ENCODE measurements at regions not wholly inside any gene's neighbourhood (a gene's known extent, or its start where the extent isn't known, plus 50 kb on each side); places are given as distances from the start of the nearest gene placed in this dataset.

DNA sequence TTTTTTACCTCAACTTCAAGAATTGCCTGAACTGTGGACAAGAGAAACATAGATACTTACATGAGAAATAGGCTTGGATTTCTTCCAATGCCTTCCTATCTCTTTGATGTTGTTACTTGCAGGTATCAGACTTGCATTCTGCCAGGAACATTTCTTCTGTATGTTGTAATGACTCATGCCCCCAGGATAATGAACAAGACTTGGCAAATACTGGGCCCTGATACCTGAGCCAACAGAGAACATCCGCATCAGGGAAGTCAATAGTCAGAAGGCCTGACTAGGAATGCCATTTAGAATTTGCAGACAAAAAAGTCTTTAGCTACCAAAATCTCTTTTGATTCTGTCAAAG lies 273.7 kb upstream of the KIRREL3 start:
- no peak overlapping the region for H3K27ac ChIP-seq
- TF ChIP-seq, protein P1, sequence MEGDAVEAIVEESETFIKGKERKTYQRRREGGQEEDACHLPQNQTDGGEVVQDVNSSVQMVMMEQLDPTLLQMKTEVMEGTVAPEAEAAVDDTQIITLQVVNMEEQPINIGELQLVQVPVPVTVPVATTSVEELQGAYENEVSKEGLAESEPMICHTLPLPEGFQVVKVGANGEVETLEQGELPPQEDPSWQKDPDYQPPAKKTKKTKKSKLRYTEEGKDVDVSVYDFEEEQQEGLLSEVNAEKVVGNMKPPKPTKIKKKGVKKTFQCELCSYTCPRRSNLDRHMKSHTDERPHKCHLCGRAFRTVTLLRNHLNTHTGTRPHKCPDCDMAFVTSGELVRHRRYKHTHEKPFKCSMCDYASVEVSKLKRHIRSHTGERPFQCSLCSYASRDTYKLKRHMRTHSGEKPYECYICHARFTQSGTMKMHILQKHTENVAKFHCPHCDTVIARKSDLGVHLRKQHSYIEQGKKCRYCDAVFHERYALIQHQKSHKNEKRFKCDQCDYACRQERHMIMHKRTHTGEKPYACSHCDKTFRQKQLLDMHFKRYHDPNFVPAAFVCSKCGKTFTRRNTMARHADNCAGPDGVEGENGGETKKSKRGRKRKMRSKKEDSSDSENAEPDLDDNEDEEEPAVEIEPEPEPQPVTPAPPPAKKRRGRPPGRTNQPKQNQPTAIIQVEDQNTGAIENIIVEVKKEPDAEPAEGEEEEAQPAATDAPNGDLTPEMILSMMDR (IDR thresholded peaks at IDR 0.05), result no peak
- H3K27me3 ChIP-seq, result no peaks in the 10 kb centered on the region
- H3K4me1 ChIP-seq, result no peaks in the 10 kb centered on the region
- H3K4me3 ChIP-seq, result no peak overlapping the region
- no peak for DNase-seq (ENCODE audit: low spot score)
- H3K9me3 ChIP-seq, result no peaks in the 10 kb centered on the region
- H3K36me3 ChIP-seq, result no peaks in the 10 kb centered on the region

DNA sequence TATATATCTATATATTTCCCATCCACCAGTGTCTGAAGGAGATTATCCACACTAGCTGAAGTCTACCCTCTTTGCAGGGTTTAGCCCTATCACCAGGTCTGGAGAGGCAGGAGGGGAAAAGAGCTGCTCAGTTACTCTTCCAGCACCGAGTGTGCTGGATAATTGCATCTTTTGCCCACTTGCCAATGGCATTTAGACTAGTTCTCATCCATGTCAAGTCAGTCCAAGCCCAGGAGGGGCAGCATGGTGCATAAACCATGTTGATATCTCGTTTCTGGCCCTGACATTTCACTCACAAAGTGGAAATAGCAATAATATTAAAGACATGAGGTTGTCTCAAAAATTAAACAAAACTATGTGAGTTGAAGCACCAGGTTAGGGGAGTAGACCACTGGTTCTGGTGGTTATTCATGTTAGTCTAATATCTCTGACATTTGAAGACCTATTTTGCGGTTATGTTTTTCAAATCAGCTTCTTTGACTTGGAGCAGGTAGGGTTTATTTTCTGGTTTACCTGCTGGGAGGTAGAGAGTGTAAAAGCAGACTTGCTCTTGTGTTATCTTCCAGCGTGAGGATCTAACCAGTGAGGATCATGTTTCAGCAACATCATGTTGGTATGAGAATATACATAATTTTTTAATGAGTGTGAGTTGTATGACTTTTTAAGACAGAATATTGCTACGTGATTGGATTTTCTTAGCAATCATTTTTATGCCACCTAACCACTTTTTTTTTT lies 273.2 kb upstream of the KIRREL3 start:
- Histone ChIP-seq H3K36me3 (no peaks in the 10 kb centered on the region), H3K27me3 (no peaks in the 10 kb centered on the region), H3K27ac (no peak overlapping the region), H3K4me1 (no peaks in the 10 kb centered on the region), H3K4me3 (no peak overlapping the region), H3K9me3 (no peaks in the 10 kb centered on the region)
- DNase-seq (ENCODE audit: low spot score), result no peak
- TF ChIP-seq, protein P1 (IDR thresholded peaks at IDR 0.05), result no peak

DNA sequence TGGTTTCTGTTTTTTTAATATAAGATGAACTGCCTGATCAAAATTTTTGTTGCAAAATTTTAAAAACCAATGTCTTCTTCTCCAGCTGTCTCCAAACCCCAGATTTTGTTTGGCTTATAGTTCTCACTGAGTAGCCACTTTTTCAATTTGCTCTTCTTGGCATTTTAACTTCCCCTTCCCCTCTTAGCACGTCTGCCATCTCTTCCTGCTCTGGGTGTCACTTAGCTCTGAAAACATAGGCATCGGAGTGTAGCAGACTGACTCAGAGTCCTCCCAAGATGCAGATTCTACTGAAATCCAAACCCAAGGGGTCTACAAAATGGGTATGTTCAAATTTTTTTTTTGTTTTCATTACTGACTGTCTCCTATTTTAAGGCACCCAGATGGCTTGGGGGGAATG lies 270.3 kb upstream of the KIRREL3 start:
- TF ChIP-seq, protein P1 (IDR thresholded peaks at IDR 0.05), result no peak
- no peaks in the 10 kb centered on the region for H3K36me3 ChIP-seq
- DNase-seq (ENCODE audit: low spot score), result no peak
- H3K27ac ChIP-seq, result no peak overlapping the region
- no peaks in the 10 kb centered on the region for H3K4me1 ChIP-seq
- no peaks in the 10 kb centered on the region for H3K9me3 ChIP-seq
- H3K27me3 ChIP-seq, result no peaks in the 10 kb centered on the region
- no peak overlapping the region for H3K4me3 ChIP-seq

DNA sequence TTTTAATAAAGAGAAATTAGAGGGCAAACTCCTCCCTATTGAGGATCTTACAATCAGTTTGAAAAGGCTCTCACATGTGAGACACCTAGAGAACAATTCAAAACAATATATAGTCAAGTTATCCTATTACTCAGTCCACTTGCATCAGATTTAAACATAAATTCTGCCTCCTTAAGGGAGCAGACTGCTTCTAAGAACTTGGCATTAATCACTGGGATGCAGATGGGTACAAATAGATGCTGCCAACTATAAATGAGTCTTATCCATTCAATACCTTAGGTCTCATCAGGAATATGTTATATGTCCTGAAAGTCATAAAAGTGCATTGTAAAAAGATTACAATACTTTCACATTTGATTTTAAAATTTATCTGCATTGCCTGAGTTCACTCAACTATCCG lies 269.3 kb upstream of the KIRREL3 start:
- TF ChIP-seq, protein P1 (IDR thresholded peaks at IDR 0.05), result no peak
- H3K4me1 ChIP-seq, result no peaks in the 10 kb centered on the region
- no peak for DNase-seq (ENCODE audit: low spot score)
- H3K36me3 ChIP-seq, result no peaks in the 10 kb centered on the region
- H3K27ac ChIP-seq, result no peak overlapping the region
- no peaks in the 10 kb centered on the region for H3K27me3 ChIP-seq
- H3K4me3 ChIP-seq, result no peak overlapping the region
- no peaks in the 10 kb centered on the region for H3K9me3 ChIP-seq

DNA sequence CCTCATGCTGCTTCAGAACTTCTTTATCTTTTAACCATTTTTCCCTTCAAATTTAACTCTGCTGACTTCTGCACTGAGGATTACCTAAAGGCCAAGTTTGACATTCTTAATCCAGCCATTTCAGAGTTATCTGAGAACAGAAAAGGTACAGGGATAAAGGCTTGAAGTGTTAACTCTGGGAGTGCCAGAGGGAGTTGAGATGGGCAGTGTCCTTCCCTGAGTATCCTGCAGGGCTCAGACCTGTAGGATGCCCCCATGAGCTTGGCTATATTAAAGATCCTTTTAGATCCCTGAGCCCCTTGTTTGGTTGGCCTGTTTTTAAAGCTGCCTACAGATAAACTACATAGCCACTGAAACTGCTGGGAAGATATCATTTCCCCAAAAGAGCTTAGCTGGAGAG lies 268.4 kb upstream of the KIRREL3 start:
- Histone ChIP-seq H3K4me3 (no peak overlapping the region), H3K4me1 (no peaks in the 10 kb centered on the region), H3K27ac (no peak overlapping the region), H3K27me3 (no peaks in the 10 kb centered on the region), H3K9me3 (no peaks in the 10 kb centered on the region), H3K36me3 (no peaks in the 10 kb centered on the region)
- TF ChIP-seq, protein P1 (IDR thresholded peaks at IDR 0.05), result no peak
- no peak for DNase-seq (ENCODE audit: low spot score)

DNA sequence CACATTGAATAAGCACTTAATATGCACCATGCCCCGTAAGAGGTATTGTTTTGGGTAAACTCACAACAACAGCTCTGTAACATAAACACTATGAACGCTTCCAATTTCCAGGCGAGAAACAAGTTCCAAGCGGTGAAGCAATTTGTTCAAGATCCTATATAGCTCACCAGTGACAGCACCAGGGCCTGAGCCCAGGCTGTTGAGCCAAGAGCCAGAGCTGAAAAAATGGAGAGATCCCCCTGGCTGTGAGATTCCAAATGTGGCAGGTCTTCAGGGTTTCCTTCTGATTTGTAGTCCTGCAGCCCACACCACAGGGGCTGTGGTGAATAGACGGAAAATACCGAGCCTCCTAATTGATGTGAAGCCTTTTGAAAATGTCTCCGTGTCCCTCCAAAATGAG lies 268.0 kb upstream of the KIRREL3 start:
- no peak for DNase-seq (ENCODE audit: low spot score)
- Histone ChIP-seq H3K27ac (no peak overlapping the region), H3K9me3 (no peaks in the 10 kb centered on the region), H3K4me1 (no peaks in the 10 kb centered on the region), H3K4me3 (no peak overlapping the region), H3K36me3 (no peaks in the 10 kb centered on the region), H3K27me3 (no peaks in the 10 kb centered on the region)
- TF ChIP-seq, protein P1 (IDR thresholded peaks at IDR 0.05), result no peak

Data from right atrium auricular region (tissue), 2 donors.